Liver (tissue), 8 donors: ENCODE measurements at regions not wholly inside any gene's neighbourhood (a gene's known extent, or its start where the extent isn't known, plus 50 kb on each side); places are given as distances from the start of the nearest gene placed in this dataset.

Experiments
- DNase-seq: peaks from one replicate; pipeline ENCODE4 v3.0.0-alpha.2; 2017; ENCODE audit warnings: low spot score
- H3K27ac ChIP-seq, 2 donors: one replicate each; pipeline ENCODE4 v1.7.0; 2013; ENCODE audit warnings: inconsistent platforms in 2 of 2, low read length in 2 of 2, control low read depth in 1 of 2, low read depth in 1 of 2, mild to moderate bottlenecking in 1 of 2
- H3K27me3 ChIP-seq, 4 donors: one replicate each; pipeline versions ENCODE4 v1.6.1 to v1.7.0; 2013; ENCODE audit warnings: low read length in 3 of 4, inconsistent platforms in 1 of 4, mild to moderate bottlenecking in 1 of 4, moderate library complexity in 1 of 4; ENCODE audit not compliant: control insufficient read depth in 4 of 4, insufficient read depth in 4 of 4
- H3K36me3 ChIP-seq, 4 donors: one replicate each; pipeline versions ENCODE4 v1.6.1 to v1.7.0; 2013; ENCODE audit warnings: low read length in 3 of 4, mild to moderate bottlenecking in 3 of 4, low read depth in 1 of 4, moderate library complexity in 1 of 4; ENCODE audit not compliant: control insufficient read depth in 4 of 4, insufficient read depth in 3 of 4
- H3K4me1 ChIP-seq, 4 donors: one replicate each; pipeline versions ENCODE4 v1.6.1 to v1.7.0; 2013; ENCODE audit warnings: low read length in 3 of 4, mild to moderate bottlenecking in 3 of 4, moderate library complexity in 1 of 4; ENCODE audit not compliant: control insufficient read depth in 4 of 4, insufficient read depth in 4 of 4
- H3K4me3 ChIP-seq, 3 donors: one replicate each; pipeline versions ENCODE4 v1.6.1 to v1.7.0; 2013; ENCODE audit warnings: low read length in 3 of 3, control low read depth in 1 of 3, low read depth in 1 of 3, mild to moderate bottlenecking in 1 of 3
- H3K9ac ChIP-seq, 2 donors: one replicate each; pipeline ENCODE4 v1.7.0; 2013; ENCODE audit warnings: low read length in 2 of 2, mild to moderate bottlenecking in 2 of 2, moderate library complexity in 2 of 2, control low read depth in 1 of 2, low read depth in 1 of 2
- H3K9me3 ChIP-seq, 4 donors: one replicate each; pipeline versions ENCODE4 v1.6.1 to v1.7.0; 2013; ENCODE audit warnings: low read length in 3 of 4; ENCODE audit not compliant: control insufficient read depth in 4 of 4
- ATF3 ChIP-seq: IDR thresholded peaks from 2 replicates; pipeline ENCODE4 v1.6.1; 2016; ENCODE audit warnings: antibody characterized with exemption
- CTCF ChIP-seq: fragments of 150-350 bp; IDR thresholded peaks from 2 replicates; pipeline ENCODE4 v1.5.1; 2017; ENCODE audit warnings: improper control_type of control experiment, low read depth, low read length; ENCODE audit not compliant: missing input control
- EGR1 ChIP-seq, 2 donors: IDR thresholded peaks; 2 replicates each; pipeline ENCODE4 v1.6.1; 2016 to 2018; ENCODE audit warnings: antibody characterized with exemption in 2 of 2, low read depth in 2 of 2
- FOXA1 ChIP-seq: IDR thresholded peaks from 2 replicates; pipeline ENCODE4 v1.6.1; 2016; ENCODE audit warnings: antibody characterized with exemption
- FOXA2 ChIP-seq: IDR thresholded peaks from 2 replicates; pipeline ENCODE4 v1.6.1; 2016; ENCODE audit warnings: antibody characterized with exemption
- HNF4A ChIP-seq, 2 donors: conservative IDR thresholded peaks; 2 replicates each; pipeline ENCODE4 v1.6.1; 2016; ENCODE audit warnings: antibody characterized with exemption in 2 of 2, mild to moderate bottlenecking in 2 of 2
- HNF4G ChIP-seq: IDR thresholded peaks from 2 replicates; pipeline ENCODE4 v1.6.1; 2016; ENCODE audit warnings: antibody characterized with exemption
- NR2F2 ChIP-seq: IDR thresholded peaks from 2 replicates; pipeline ENCODE4 v1.6.1; 2016; ENCODE audit warnings: antibody characterized with exemption
- RAD21 ChIP-seq, 2 donors: IDR thresholded peaks; 2 replicates each; pipeline ENCODE4 v1.6.1; 2016; ENCODE audit warnings: antibody characterized with exemption in 2 of 2, mild to moderate bottlenecking in 2 of 2
- RXRA ChIP-seq, 2 donors: IDR thresholded peaks; 2 replicates each; pipeline ENCODE4 v1.6.1; 2017 to 2018; ENCODE audit warnings: antibody characterized with exemption in 2 of 2, mild to moderate bottlenecking in 1 of 2
- TAF1 ChIP-seq: conservative IDR thresholded peaks from 2 replicates; pipeline ENCODE4 v1.6.1; 2016; ENCODE audit warnings: antibody characterized with exemption, mild to moderate bottlenecking
- YY1 ChIP-seq: IDR thresholded peaks from 2 replicates; pipeline ENCODE4 v1.6.1; 2016; ENCODE audit warnings: antibody characterized with exemption, mild to moderate bottlenecking
- WGBS: extraction: QIAGEN DNeasy Blood & Tissue Kit; methylation state at CpG from one replicate; pipeline ENCODE4 v1.1.7; 2013; 5-methylcytosine and 5-hydroxymethylcytosine counted together
- TF ChIP-seq, protein P1 (sequence below): IDR thresholded peaks from 2 replicates; pipeline ENCODE4 v1.6.1; 2016; ENCODE audit warnings: antibody characterized with exemption
- TF ChIP-seq, protein P2 (sequence below): IDR thresholded peaks from 2 replicates; pipeline ENCODE4 v1.6.1; 2016; ENCODE audit warnings: antibody characterized with exemption, mild to moderate bottlenecking
- donor health status: healthy.
- donor health status: healthy.
- donor health status: healthy.
- donor health status: healthy.
- donor health status: healthy.

GRCh38 chr13:105231579-105231978 is 1303.9 kb downstream of the EFNB2 start:
- DNase-seq = no peak
- 61% methylated on average over 2 of the region's 2 CpGs for WGBS
- Histone ChIP-seq H3K9ac (no peak overlapping the region), H3K9me3 (no peaks in the 10 kb centered on the region), H3K4me1 (no peaks in the 10 kb centered on the region), H3K4me3 (no peak overlapping the region), H3K27ac (no peak overlapping the region), H3K27me3 (peaks cover 0 to 2% (median 0%) of the 10 kb centered on the region in 4 donors), H3K36me3 (no peaks in the 10 kb centered on the region)
- TF ChIP-seq YY1 = no peak
- TF ChIP-seq, protein P1, sequence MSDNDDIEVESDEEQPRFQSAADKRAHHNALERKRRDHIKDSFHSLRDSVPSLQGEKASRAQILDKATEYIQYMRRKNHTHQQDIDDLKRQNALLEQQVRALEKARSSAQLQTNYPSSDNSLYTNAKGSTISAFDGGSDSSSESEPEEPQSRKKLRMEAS = no peak
- TF ChIP-seq HNF4A (conservative IDR thresholded peaks at IDR 0.05) = no peak
- no peak for TF ChIP-seq FOXA1
- no peak for TF ChIP-seq ATF3
- TF ChIP-seq HNF4G = no peak

- Histone ChIP-seq H3K9ac (no peak overlapping the region), H3K4me1 (no peaks in the 10 kb centered on the region), H3K27me3 (peaks cover 0 to 7% (median under 1%) of the 10 kb centered on the region in 4 donors), H3K9me3 (no peaks in the 10 kb centered on the region), H3K36me3 (no peaks in the 10 kb centered on the region), H3K27ac (no peak overlapping the region), H3K4me3 (no peak overlapping the region)
- TF ChIP-seq, protein P1 = no peak
- TF ChIP-seq FOXA2 (no peak), RXRA (IDR thresholded peaks at IDR 0.05) (no peak), FOXA1 (no peak), ATF3 (no peak), EGR1 (IDR thresholded peaks at IDR 0.05; ENCODE audit: low read depth in 2 of 2) (no peak), HNF4G (no peak), YY1 (no peak), TAF1 (no peak), NR2F2 (no peak), CTCF (no peak), RAD21 (IDR thresholded peaks at IDR 0.05) (no peak)
- TF ChIP-seq, protein P2, sequence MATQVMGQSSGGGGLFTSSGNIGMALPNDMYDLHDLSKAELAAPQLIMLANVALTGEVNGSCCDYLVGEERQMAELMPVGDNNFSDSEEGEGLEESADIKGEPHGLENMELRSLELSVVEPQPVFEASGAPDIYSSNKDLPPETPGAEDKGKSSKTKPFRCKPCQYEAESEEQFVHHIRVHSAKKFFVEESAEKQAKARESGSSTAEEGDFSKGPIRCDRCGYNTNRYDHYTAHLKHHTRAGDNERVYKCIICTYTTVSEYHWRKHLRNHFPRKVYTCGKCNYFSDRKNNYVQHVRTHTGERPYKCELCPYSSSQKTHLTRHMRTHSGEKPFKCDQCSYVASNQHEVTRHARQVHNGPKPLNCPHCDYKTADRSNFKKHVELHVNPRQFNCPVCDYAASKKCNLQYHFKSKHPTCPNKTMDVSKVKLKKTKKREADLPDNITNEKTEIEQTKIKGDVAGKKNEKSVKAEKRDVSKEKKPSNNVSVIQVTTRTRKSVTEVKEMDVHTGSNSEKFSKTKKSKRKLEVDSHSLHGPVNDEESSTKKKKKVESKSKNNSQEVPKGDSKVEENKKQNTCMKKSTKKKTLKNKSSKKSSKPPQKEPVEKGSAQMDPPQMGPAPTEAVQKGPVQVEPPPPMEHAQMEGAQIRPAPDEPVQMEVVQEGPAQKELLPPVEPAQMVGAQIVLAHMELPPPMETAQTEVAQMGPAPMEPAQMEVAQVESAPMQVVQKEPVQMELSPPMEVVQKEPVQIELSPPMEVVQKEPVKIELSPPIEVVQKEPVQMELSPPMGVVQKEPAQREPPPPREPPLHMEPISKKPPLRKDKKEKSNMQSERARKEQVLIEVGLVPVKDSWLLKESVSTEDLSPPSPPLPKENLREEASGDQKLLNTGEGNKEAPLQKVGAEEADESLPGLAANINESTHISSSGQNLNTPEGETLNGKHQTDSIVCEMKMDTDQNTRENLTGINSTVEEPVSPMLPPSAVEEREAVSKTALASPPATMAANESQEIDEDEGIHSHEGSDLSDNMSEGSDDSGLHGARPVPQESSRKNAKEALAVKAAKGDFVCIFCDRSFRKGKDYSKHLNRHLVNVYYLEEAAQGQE = no peak
- 72% methylated on average over 4 of the region's 4 CpGs for WGBS
- no peak for DNase-seq
Measured at GRCh38 chr13:105220881-105221280, 1314.6 kb downstream of the EFNB2 start.
